Thyroid gland (tissue), 4 donors: ENCODE measurements at regions not wholly inside any gene's neighbourhood (a gene's known extent, or its start where the extent isn't known, plus 50 kb on each side); places are given as distances from the start of the nearest gene placed in this dataset.

ENCODE experiments used
- CTCF ChIP-seq, 6 experiments: fragments of 200-600 bp in 3 of 6; fragments of 450-650 bp in 3 of 6; sonication (generic) in 3 of 6; IDR thresholded peaks; one replicate each; pipeline ENCODE4 v1.5.1; 2016 to 2019; ENCODE audit warnings: antibody characterized with exemption in 6 of 6, mild to moderate bottlenecking in 2 of 6, inconsistent platforms in 1 of 6, moderate library complexity in 1 of 6
- POLR2A ChIP-seq, 2 donors: fragments of 450-650 bp; IDR thresholded peaks; one replicate each; pipeline ENCODE4 v1.6.1; 2017; ENCODE audit warnings: antibody characterized with exemption in 2 of 2, mild to moderate bottlenecking in 2 of 2, moderate library complexity in 1 of 2

GRCh38 chr7:36062154-36062815, 90.8 kb upstream of the EEPD1 start:
- TF ChIP-seq CTCF (IDR thresholded peaks at IDR 0.05) (no peak), POLR2A (IDR thresholded peaks at IDR 0.05) (no peak)
